Suprapubic skin (tissue), 4 donors: ENCODE measurements at regions not wholly inside any gene's neighbourhood (a gene's known extent, or its start where the extent isn't known, plus 50 kb on each side); places are given as distances from the start of the nearest gene placed in this dataset.

Source experiments
- POLR2A ChIP-seq, 2 donors: fragments of 450-650 bp; IDR thresholded peaks; one replicate each; pipeline ENCODE4 v1.6.1; 2017; ENCODE audit warnings: antibody characterized with exemption in 2 of 2, mild to moderate bottlenecking in 2 of 2, moderate library complexity in 2 of 2
- POLR2AphosphoS5 ChIP-seq, 3 donors: sonication (generic); formaldehyde crosslinking; IDR thresholded peaks; one replicate each; pipeline ENCODE4 v1.6.1; 2017; ENCODE audit warnings: antibody characterized with exemption in 3 of 3
- TF ChIP-seq, protein P1 (sequence below), 2 donors: fragments of 200-600 bp in 1 of 2; fragments of 450-650 bp in 1 of 2; sonication (generic) in 1 of 2; IDR thresholded peaks; one replicate each; pipeline ENCODE4 v1.5.1; 2016 to 2019; ENCODE audit warnings: antibody characterized with exemption in 2 of 2, mild to moderate bottlenecking in 1 of 2, moderate library complexity in 1 of 2

DNA sequence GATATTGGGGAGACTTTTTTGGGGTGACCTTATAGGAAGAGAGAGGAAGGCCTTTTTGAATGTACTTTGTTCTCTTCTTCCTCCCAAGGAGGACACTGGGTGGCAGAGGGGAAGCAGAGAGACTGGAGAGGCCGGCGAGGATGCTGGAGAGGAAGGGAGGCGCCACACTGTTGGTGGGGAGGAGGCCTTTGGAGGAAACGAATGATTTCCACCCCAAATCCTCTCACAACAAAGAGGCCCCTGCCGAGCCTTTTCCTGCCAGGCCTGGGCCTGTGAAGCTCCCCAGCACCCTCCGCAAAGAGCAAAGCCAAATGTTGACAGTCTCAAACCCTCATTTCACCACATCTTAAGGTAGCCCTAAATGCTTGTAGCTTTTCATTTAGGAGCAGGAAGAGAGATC is 59.0 kb upstream of the UPP2 start:
- TF ChIP-seq, protein P1, sequence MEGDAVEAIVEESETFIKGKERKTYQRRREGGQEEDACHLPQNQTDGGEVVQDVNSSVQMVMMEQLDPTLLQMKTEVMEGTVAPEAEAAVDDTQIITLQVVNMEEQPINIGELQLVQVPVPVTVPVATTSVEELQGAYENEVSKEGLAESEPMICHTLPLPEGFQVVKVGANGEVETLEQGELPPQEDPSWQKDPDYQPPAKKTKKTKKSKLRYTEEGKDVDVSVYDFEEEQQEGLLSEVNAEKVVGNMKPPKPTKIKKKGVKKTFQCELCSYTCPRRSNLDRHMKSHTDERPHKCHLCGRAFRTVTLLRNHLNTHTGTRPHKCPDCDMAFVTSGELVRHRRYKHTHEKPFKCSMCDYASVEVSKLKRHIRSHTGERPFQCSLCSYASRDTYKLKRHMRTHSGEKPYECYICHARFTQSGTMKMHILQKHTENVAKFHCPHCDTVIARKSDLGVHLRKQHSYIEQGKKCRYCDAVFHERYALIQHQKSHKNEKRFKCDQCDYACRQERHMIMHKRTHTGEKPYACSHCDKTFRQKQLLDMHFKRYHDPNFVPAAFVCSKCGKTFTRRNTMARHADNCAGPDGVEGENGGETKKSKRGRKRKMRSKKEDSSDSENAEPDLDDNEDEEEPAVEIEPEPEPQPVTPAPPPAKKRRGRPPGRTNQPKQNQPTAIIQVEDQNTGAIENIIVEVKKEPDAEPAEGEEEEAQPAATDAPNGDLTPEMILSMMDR (IDR thresholded peaks at IDR 0.05): no peak
- no peak for TF ChIP-seq POLR2A (IDR thresholded peaks at IDR 0.05)
- no peak for TF ChIP-seq POLR2AphosphoS5 (IDR thresholded peaks at IDR 0.05)
